NCI-H226 (cell line): ENCODE measurements at regions not wholly inside any gene's neighbourhood (a gene's known extent, or its start where the extent isn't known, plus 50 kb on each side); places are given as distances from the start of the nearest gene placed in this dataset.

Experiments
- DNase-seq: peaks from one replicate; pipeline ENCODE4 v3.0.0-alpha.2; 2015

DNA sequence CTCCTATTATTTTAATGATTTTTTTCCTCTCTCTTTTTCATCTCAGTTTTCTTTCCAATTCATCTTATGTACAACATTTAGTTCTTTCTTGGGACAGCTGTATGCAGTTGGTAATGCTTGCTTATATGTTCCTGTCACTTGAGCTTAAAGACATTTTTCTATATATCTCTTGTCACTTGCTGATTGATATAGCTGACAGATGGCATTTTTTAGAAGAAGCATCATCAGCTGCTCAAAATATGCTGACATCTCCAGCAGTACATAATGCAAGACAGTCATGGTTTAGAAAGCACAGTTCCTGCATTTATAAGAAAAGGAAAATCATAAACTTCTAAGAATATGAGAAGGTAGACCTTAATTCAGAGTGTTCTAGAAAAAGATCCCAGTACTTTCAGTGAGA, 56.5 kb downstream of the DCAF8L1 start:
- no peak for DNase-seq

GRCh38 chrX:27924261-27924660, 57.0 kb downstream of the DCAF8L1 start:
- no peak for DNase-seq

DNA sequence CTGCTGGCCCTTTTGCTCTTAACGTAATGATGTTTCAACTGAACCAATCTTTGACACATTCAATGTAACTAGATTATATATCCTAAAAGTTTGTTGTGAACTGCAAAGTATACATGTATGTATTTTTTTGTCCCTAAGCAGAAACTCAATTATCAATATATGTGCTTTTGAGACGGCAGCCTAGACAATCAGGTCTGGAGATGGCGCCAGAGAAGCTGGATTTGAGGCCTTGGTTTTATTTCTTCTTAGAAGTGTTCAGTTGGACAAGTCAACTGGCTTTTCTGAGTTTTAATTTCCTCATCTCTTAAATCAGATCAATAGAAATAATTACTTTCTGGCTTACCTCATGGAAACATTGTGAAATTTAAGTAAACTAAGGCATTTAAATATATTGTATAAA, 62.5 kb downstream of the DCAF8L1 start:
- no peak for DNase-seq

DNA sequence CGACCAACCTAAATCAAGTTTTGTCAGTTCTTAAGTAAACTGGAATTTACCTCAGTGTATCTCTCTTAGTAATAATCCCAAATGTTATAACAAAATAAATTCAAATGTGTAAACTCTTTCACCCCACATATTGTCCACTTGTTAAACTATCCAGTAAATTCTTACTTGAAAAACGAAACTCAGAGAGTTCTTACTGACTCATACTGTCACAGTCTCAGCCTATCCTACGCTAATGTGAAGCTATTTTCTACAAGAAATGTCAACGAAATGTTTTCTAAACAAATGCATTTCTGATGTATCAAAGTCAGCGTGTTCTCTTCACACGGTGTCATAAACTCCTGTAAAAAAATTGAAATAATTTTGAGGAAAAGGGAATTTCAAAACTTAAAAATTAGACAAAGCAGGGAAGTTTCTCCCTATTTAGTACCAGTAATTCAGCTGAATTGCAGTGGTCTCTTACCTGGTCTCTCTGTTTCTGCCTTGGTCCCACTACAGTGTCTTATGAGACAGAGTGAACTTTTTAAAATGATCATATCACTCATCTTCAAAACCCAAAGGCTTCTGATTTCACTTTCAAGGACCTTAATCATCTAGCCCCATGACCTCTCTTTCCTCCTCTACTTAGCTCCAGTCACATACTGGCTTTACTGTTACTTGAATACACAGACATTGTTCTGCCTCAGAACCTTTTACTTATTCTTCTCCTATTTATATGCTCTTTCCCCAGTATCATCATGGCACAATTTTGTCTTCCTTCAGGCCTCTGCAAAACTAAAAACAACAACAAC, 63.3 kb downstream of the DCAF8L1 start:
- no peak for DNase-seq

DNA sequence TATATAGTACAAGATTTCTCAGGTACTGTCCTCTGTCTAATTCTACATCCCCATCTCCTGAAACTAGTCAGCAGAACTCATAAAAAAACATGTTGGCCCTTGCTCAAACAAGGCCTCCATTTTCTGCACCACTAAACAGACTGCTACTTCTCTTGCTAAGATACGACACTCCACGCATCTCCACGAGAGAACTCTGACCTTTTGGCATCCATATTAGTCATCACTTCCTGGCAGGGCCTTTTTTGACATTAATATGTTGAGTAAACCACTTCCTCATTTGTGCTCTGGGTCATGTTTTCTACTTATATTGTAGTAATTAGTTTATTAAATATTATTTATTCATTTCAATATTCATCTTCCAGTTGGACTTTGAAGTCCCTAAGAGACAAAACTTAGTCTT, 65.6 kb downstream of the DCAF8L1 start:
- no peak for DNase-seq

GRCh38 chrX:27910412-27910811, 70.8 kb downstream of the DCAF8L1 start:
- no peak for DNase-seq

DNA sequence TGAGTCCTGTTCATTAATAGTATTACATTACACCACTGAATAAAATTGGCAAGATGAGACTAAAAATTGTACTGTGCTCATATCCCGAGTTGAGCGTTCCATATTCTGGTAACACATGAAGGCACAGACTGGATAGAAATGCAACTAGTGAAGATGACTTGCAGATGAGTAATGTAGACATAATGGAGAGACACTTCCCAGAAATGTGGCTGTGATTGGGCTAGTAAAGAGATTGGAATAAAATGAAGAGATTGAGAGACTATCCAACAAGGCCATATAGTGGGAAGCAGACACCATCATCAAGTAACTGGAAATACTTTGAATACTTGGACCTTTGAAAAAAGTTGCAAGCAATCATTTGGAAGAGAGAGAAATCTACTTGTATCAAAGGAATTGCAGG, 77.3 kb downstream of the DCAF8L1 start:
- no peak for DNase-seq

GRCh38 chrX:27893871-27894270, 86.1 kb downstream of the MAGEB10 start:
- no peak for DNase-seq

GRCh38 chrX:27893211-27893610, 85.4 kb downstream of the MAGEB10 start:
- DNase-seq: no peak

GRCh38 chrX:27890611-27891010, 82.8 kb downstream of the MAGEB10 start:
- DNase-seq: peak; percentile 62

- DNase-seq: no peak
Observed at GRCh38 chrX:27889878-27890277, 82.1 kb downstream of the MAGEB10 start.

- no peak for DNase-seq
Observed at GRCh38 chrX:27884654-27885053, 76.9 kb downstream of the MAGEB10 start.

DNA sequence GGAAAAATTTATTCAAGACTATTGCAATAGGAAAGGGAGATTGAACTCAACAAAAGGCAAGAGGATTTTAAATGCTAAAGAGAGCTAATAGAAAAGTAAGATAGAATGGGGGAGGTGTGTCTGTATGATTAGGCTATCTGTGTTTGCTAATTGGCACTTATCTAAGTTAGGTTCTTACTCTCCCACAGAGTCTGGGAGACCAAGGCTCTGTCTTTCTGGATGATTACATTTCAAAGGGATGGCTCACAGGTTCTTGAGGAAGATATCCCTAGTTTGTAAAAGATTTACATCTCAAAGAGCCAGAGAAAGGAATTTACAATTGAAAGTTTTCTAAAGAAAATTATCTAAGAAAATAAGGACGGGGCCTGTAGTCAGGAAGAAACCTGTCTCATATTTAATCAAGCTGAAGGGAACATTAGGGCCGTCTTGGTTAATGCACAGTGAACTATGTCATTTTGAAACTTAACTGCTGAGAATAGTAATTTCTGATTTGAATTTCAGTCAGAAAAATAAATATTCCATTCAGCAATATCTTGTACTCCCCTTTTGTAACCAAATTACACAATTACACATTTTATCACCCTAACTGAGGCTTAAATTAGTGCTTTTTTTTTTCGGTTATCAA, 75.8 kb downstream of the MAGEB10 start:
- DNase-seq: peak; percentile 55

DNA sequence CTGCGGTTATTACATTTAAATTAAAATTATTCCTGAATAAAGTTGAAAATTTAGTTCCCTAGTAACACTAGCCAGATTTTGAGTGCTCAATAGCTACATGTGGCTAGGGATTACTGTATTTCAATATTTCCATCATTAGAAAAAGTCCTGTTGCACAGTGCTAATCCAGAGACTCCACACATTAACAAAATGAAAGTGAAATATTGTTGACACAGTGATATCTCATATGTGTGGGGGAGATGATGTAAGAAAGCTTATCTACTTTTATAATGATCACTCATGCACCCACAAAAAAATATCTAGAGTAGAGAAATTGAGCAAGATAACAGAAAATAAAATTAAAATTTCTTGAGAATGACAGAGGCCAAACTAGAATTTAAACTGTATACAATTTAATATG, 74.9 kb downstream of the MAGEB10 start:
- DNase-seq: peak; percentile 23

DNA sequence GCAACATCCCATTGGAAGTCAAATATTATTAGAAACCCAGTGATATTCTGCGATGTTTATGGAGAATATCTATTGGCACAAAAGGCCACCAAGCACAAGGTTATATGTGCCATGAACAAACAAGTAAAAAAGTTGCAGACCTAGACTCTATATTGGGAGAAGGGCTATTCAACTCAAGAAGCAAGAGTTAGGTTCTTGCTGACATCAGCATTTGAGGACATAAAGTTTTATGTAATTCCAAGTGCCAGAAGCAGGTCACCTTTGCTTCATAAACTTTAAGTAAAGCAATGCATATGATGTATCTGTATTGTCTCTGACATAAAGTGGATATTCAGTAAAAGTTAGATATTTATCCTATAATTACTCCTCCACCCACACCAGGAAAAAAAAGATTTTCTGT, 71.1 kb downstream of the MAGEB10 start:
- DNase-seq: no peak
